GM21526 (cell line): ENCODE measurements at regions not wholly inside any gene's neighbourhood (a gene's known extent, or its start where the extent isn't known, plus 50 kb on each side); places are given as distances from the start of the nearest gene placed in this dataset.

Experiments
- ATAC-seq: cut with Tn5 transposase; IDR thresholded peaks from one replicate; pipeline ENCODE4 v1.9.1; 2021; ENCODE audit warnings: moderate library complexity; ENCODE audit not compliant: unreplicated experiment, low FRiP score

GRCh38 chr2:126824663-126825062, 74.0 kb upstream of the TEX51 start:
- no peak for ATAC-seq

GRCh38 chr2:126825316-126825715, 73.4 kb upstream of the TEX51 start:
- ATAC-seq: no peak

GRCh38 chr2:126826491-126826890, 72.2 kb upstream of the TEX51 start:
- ATAC-seq: no peak

- no peak for ATAC-seq
These were observed 71.3 kb upstream of the TEX51 start for GRCh38 chr2:126827371-126827770.

GRCh38 chr2:126828051-126828450, 70.6 kb upstream of the TEX51 start:
- ATAC-seq: no peak

- no peak for ATAC-seq
These were observed 70.2 kb upstream of the TEX51 start for GRCh38 chr2:126828491-126828890.

- ATAC-seq: no peak
These were observed 67.3 kb upstream of the TEX51 start for GRCh38 chr2:126831234-126832005.

GRCh38 chr2:126832014-126832413, 66.7 kb upstream of the TEX51 start:
- ATAC-seq: no peak

- no peak for ATAC-seq
These were observed 65.9 kb upstream of the TEX51 start for GRCh38 chr2:126832757-126833156.

GRCh38 chr2:126834006-126834659, 64.6 kb upstream of the TEX51 start:
- no peak for ATAC-seq

GRCh38 chr2:126835261-126835660, 63.4 kb upstream of the TEX51 start:
- no peak for ATAC-seq

GRCh38 chr2:126835831-126836230, 62.9 kb upstream of the TEX51 start:
- ATAC-seq: no peak

- ATAC-seq: no peak
These were observed 61.7 kb upstream of the TEX51 start for GRCh38 chr2:126836761-126837679.

GRCh38 chr2:126837966-126838715, 60.5 kb upstream of the TEX51 start:
- ATAC-seq: no peak

- ATAC-seq: no peak
These were observed 60.0 kb upstream of the TEX51 start for GRCh38 chr2:126838716-126838985.

GRCh38 chr2:126839796-126840195, 58.9 kb upstream of the TEX51 start:
- ATAC-seq: no peak

- ATAC-seq: no peak
These were observed 55.6 kb upstream of the TEX51 start for GRCh38 chr2:126843081-126843480.

- no peak for ATAC-seq
These were observed 52.4 kb upstream of the TEX51 start for GRCh38 chr2:126846241-126846640.
